PC-3 (cell line): ENCODE measurements at regions not wholly inside any gene's neighbourhood (a gene's known extent, or its start where the extent isn't known, plus 50 kb on each side); places are given as distances from the start of the nearest gene placed in this dataset.
"Not testable (repeated sequence)": the region's sequence is repeated elsewhere in the genome, so short reads cannot be mapped to it uniquely, and the experiment has no call there.

Experiments used
- ATAC-seq: fragments of 200-7000 bp; cut with Tn5 transposase; 2 replicates; pipeline ENCODE4 v1.9.1; 2020; ENCODE audit warnings: mild to moderate bottlenecking, moderate library complexity
- BruUV-seq: library from RNA; stranded (reverse); fragments of 400-500 nt; replicated peaks from 2 replicates; lab custom pipeline; 2021; lab: Mats Ljungman, UMichigan
- CTCF ChIA-PET: fragments of 300-600 bp; sonication (Branson Sonifier 250); formaldehyde crosslinking; loops from one replicate; lab custom pipeline; 2022; ENCODE audit warnings: antibody characterized with exemption; lab: Charles Lee
- POLR2A ChIA-PET: fragments of 300-600 bp; sonication (Branson Sonifier 250); formaldehyde crosslinking; loops from one replicate; lab custom pipeline; 2022; ENCODE audit warnings: antibody characterized with exemption; ENCODE audit not compliant: unreplicated experiment; lab: Charles Lee
- DNase-seq: peaks from one replicate; pipeline ENCODE4 v3.0.0-alpha.2; 2015
- H2AFZ ChIP-seq: fragments of 300-600 bp; sonication (generic); 2 replicates; pipeline ENCODE4 v1.6.0; 2016; ENCODE audit warnings: antibody characterized with exemption, low read length
- H3F3A ChIP-seq: fragments of 300-600 bp; sonication (generic); one replicate; pipeline ENCODE4 v1.6.0; 2017; ENCODE audit warnings: antibody characterized with exemption, low read length, control low read depth, mild to moderate bottlenecking; ENCODE audit not compliant: unreplicated experiment
- H3K27ac ChIP-seq: fragments of 300-600 bp; sonication (generic); 2 replicates; pipeline ENCODE4 v1.5.1; 2016; ENCODE audit warnings: mild to moderate bottlenecking, low read length
- H3K27me3 ChIP-seq: fragments of 300-600 bp; sonication (generic); 2 replicates; pipeline ENCODE4 v1.6.1; 2016; ENCODE audit warnings: low read length, mixed read lengths
- H3K36me3 ChIP-seq: fragments of 300-600 bp; sonication (generic); 2 replicates; pipeline ENCODE4 v1.6.1; 2016; ENCODE audit warnings: low read depth, mixed run types, low read length, mixed read lengths
- H3K4me1 ChIP-seq: fragments of 300-600 bp; sonication (generic); 2 replicates; pipeline ENCODE4 v1.5.1; 2016; ENCODE audit warnings: low read length; ENCODE audit not compliant: insufficient read depth
- H3K4me2 ChIP-seq: fragments of 300-600 bp; sonication (generic); 2 replicates; pipeline ENCODE4 v1.6.0; 2016; ENCODE audit warnings: low read length
- H3K4me3 ChIP-seq: fragments of 300-600 bp; sonication (generic); 2 replicates; pipeline ENCODE4 v1.5.1; 2016; ENCODE audit warnings: mild to moderate bottlenecking, low read length, mixed read lengths
- H3K79me2 ChIP-seq: fragments of 300-600 bp; sonication (generic); 2 replicates; pipeline ENCODE4 v1.6.1; 2017; ENCODE audit warnings: low read length, mixed read lengths
- H3K9ac ChIP-seq: fragments of 300-600 bp; sonication (generic); 2 replicates; pipeline ENCODE4 v1.6.0; 2016; ENCODE audit warnings: mild to moderate bottlenecking, low read length
- H3K9me2 ChIP-seq: fragments of 300-600 bp; sonication (generic); replicated peaks from 2 replicates; pipeline ENCODE4 v1.6.1; 2016; ENCODE audit warnings: mixed run types, low read length, mixed read lengths
- H3K9me3 ChIP-seq: fragments of 300-600 bp; sonication (generic); 2 replicates; pipeline ENCODE4 v1.6.1; 2016; ENCODE audit warnings: low read length, mixed read lengths
- H4K20me1 ChIP-seq: fragments of 300-600 bp; sonication (generic); 2 replicates; pipeline ENCODE4 v1.6.1; 2016; ENCODE audit warnings: low read length, mixed read lengths
- EZH2 ChIP-seq: fragments of 300-600 bp; sonication (generic); IDR thresholded peaks from one replicate; pipeline ENCODE4 v1.6.1; 2017; ENCODE audit warnings: antibody characterized with exemption, mild to moderate bottlenecking, low read length; ENCODE audit not compliant: unreplicated experiment
- EZH2phosphoT487 ChIP-seq: fragments of 300-600 bp; sonication (generic); IDR thresholded peaks from 2 replicates; pipeline ENCODE4 v1.6.1; 2018; ENCODE audit warnings: mild to moderate bottlenecking, antibody characterized with exemption, low read length, borderline replicate concordance
- intact Hi-C: fragments of 100-400 bp; cut with micrococcal nuclease; formaldehyde crosslinking; loops from 2 replicates; pipeline ENCODE4 v1.9.0; 2023
- TF ChIP-seq, protein P1 (sequence below): fragments of 300-600 bp; sonication (generic); conservative IDR thresholded peaks from 2 replicates; pipeline ENCODE4 v1.5.1; 2017; ENCODE audit warnings: antibody characterized with exemption, low read depth, mild to moderate bottlenecking, low read length

DNA sequence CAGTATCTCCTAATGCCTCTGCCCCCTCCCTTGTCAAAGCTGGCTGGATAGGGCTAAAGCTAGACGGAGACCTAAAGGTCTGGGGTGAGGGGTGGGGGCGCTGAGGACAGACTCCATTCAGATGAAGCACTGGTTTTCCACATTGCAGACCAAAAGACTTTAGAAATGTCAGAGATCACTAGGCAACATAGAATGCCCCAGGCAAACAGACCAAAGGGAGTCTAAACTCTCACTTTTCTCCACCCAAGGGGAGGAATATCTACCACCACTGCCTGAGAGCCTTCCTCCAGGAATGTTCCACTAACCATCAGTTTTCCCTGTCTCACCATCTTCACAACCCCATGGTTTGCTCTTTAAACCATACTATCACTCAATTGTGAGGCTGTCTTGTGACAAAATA, 106.9 kb upstream of the KRAS start:
- no peak for DNase-seq
- POLR2A ChIA-PET = no interaction called here
- H4K20me1 ChIP-seq = no peaks in the 10 kb centered on the region
- H3K9me2 ChIP-seq = no peaks in the 10 kb centered on the region
- no peak overlapping the region for H3K9ac ChIP-seq
- TF ChIP-seq, protein P1, sequence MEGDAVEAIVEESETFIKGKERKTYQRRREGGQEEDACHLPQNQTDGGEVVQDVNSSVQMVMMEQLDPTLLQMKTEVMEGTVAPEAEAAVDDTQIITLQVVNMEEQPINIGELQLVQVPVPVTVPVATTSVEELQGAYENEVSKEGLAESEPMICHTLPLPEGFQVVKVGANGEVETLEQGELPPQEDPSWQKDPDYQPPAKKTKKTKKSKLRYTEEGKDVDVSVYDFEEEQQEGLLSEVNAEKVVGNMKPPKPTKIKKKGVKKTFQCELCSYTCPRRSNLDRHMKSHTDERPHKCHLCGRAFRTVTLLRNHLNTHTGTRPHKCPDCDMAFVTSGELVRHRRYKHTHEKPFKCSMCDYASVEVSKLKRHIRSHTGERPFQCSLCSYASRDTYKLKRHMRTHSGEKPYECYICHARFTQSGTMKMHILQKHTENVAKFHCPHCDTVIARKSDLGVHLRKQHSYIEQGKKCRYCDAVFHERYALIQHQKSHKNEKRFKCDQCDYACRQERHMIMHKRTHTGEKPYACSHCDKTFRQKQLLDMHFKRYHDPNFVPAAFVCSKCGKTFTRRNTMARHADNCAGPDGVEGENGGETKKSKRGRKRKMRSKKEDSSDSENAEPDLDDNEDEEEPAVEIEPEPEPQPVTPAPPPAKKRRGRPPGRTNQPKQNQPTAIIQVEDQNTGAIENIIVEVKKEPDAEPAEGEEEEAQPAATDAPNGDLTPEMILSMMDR = no peak
- TF ChIP-seq EZH2phosphoT487 (no peak), EZH2 (no peak)
- H3F3A ChIP-seq = no peaks in the 10 kb centered on the region
- CTCF ChIA-PET = interaction anchor here (0.5 kb wide), 1 partner anchor 502 kb away, joined by 3 read pairs; no protein-coding TSS in a partner anchor
- H3K9me3 ChIP-seq = no peaks in the 10 kb centered on the region
- H3K27me3 ChIP-seq = no peaks in the 10 kb centered on the region
- no peak for ATAC-seq
- BruUV-seq = no TSS peak
- no peaks in the 10 kb centered on the region for H3K4me1 ChIP-seq
- no peaks in the 10 kb centered on the region for H3K79me2 ChIP-seq
- intact Hi-C loops = no loop called here
- H2AFZ ChIP-seq = no peak overlapping the region
- H3K4me3 ChIP-seq = no peak overlapping the region
- H3K27ac ChIP-seq = no peak overlapping the region
- H3K36me3 ChIP-seq = no peaks in the 10 kb centered on the region
- no peak overlapping the region for H3K4me2 ChIP-seq

DNA sequence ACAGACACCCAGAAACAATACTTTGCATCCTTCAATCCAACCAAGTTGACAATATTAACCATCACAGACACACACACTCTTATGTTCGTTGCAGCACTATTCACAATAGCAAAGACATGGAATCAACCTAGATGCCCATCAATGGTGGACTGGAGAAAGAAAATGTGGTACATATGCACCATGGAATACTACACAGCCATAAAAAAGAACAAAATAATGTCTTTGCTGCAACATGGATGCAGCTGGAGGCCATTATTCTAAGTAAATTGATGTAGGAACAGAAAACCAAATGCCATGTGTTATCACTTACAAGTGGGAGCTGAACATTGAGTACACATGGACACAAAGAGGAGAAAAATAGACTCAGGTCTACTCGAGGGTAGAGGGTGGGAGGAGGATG, 102.2 kb upstream of the KRAS start:
- H3K27me3 ChIP-seq, POLR2A ChIA-PET, H4K20me1 ChIP-seq, H3K4me3 ChIP-seq, H3K9me2 ChIP-seq, H3K9ac ChIP-seq, ATAC-seq, H3K4me2 ChIP-seq, H3K9me3 ChIP-seq, BruUV-seq, H3K4me1 ChIP-seq, CTCF ChIA-PET, intact Hi-C loops, H3K36me3 ChIP-seq, DNase-seq, H3K27ac ChIP-seq, H3F3A ChIP-seq, H3K79me2 ChIP-seq, H2AFZ ChIP-seq: not testable (repeated sequence)

DNA sequence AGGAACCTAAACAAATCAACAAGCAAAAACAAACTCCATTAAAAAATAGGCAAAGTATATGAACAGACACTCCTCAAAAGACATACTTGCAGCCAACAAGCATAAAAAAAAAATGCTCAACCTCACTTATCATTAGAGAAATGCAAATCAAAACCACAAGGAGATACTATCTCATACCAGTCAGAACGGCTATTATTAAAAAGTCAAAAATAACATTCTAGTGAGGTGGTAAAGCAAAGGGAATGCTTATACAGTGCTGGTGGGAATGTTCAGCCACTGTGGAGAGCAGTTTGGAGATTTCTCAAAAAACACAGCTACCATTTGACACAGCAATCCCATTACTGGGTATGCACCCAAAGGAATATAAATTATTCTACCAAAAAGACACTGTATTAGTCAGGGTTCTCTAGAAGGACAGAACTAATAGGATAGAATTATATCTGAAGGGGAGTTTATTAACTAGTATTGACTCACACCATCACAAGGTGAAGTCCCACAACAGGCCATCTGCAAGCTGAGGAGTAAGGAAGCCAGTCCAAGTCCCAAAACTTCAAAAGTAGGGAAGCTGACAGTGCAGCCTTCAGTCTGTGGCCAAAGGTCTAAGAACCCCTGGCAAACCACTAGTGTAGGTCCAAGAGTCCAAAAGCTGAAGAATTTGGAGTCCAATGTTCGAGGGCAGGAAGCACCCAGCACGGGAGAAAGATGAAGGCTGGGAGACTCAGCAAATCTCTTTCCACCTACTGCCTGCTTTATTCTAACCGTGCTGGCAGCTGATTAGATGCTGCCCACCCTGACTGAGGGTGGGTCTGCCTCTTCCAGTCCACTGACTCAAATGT, 101.6 kb upstream of the KRAS start:
- intact Hi-C loops = no loop called here
- CTCF ChIA-PET = no interaction called here

More for the DNA sequence above, 101.6 kb upstream of the KRAS start:
- H3F3A ChIP-seq = no peaks in the 10 kb centered on the region
- H3K4me1 ChIP-seq = no peaks in the 10 kb centered on the region
- H3K27ac ChIP-seq = no peak overlapping the region
- DNase-seq = no peak
- H3K4me3 ChIP-seq = no peak overlapping the region
- TF ChIP-seq EZH2 (no peak), EZH2phosphoT487 (no peak)
- TF ChIP-seq, protein P1 = no peak
- H3K27me3 ChIP-seq = no peaks in the 10 kb centered on the region
- no peak overlapping the region for H2AFZ ChIP-seq
- H4K20me1 ChIP-seq = no peaks in the 10 kb centered on the region
- H3K9me2 ChIP-seq = no peaks in the 10 kb centered on the region
- H3K9ac ChIP-seq = no peak overlapping the region
- H3K4me2 ChIP-seq = no peak overlapping the region
- no peaks in the 10 kb centered on the region for H3K79me2 ChIP-seq
- BruUV-seq = no TSS peak
- ATAC-seq = no peak
- POLR2A ChIA-PET = no interaction called here
- H3K9me3 ChIP-seq = no peaks in the 10 kb centered on the region
- H3K36me3 ChIP-seq = no peaks in the 10 kb centered on the region
